ENCODE measurements at regions not wholly inside any gene's neighbourhood (a gene's known extent, or its start where the extent isn't known, plus 50 kb on each side); places are given as distances from the start of the nearest gene placed in this dataset.
A peak's percentile ranks its signal among the peaks of the same experiment; 100 is the strongest.

- DNase-seq (ENCODE audit: low spot score) = no peak
Measured at GRCh38 chr9:16238623-16239138, 631.8 kb downstream of the BNC2 start.

- peak; percentile 18 for DNase-seq (ENCODE audit: low spot score)
Measured at GRCh38 chr9:16241231-16241630, 629.2 kb downstream of the BNC2 start.

- no peak for DNase-seq (ENCODE audit: low spot score)
Measured at GRCh38 chr9:16243798-16244197, 626.7 kb downstream of the BNC2 start.

- DNase-seq (ENCODE audit: low spot score) = peak; percentile 50
Measured at GRCh38 chr9:16245756-16246440, 624.6 kb downstream of the BNC2 start.

- peak; percentile 28 for DNase-seq (ENCODE audit: low spot score)
Measured at GRCh38 chr9:16246785-16247184, 623.7 kb downstream of the BNC2 start.

GRCh38 chr9:16247188-16247875, 623.1 kb downstream of the BNC2 start:
- peak; percentile 76 for DNase-seq (ENCODE audit: low spot score)

- no peak for DNase-seq (ENCODE audit: low spot score)
Measured at GRCh38 chr9:16248822-16249221, 621.6 kb downstream of the BNC2 start.

- no peak for DNase-seq (ENCODE audit: low spot score)
Measured at GRCh38 chr9:16252616-16253015, 617.9 kb downstream of the BNC2 start.

- no peak for DNase-seq (ENCODE audit: low spot score)
Measured at GRCh38 chr9:16254674-16255073, 615.8 kb downstream of the BNC2 start.

GRCh38 chr9:16255217-16255616, 615.3 kb downstream of the BNC2 start:
- no peak for DNase-seq (ENCODE audit: low spot score)

GRCh38 chr9:16257604-16258003, 612.9 kb downstream of the BNC2 start:
- peak; percentile 45 for DNase-seq (ENCODE audit: low spot score)

GRCh38 chr9:16258191-16258590, 612.3 kb downstream of the BNC2 start:
- DNase-seq (ENCODE audit: low spot score) = no peak

- DNase-seq (ENCODE audit: low spot score) = no peak
Measured at GRCh38 chr9:16258708-16259107, 611.8 kb downstream of the BNC2 start.

- no peak for DNase-seq (ENCODE audit: low spot score)
Measured at GRCh38 chr9:16262477-16263261, 607.8 kb downstream of the BNC2 start.

GRCh38 chr9:16265688-16266087, 604.8 kb downstream of the BNC2 start:
- DNase-seq (ENCODE audit: low spot score) = no peak

- DNase-seq (ENCODE audit: low spot score) = no peak
Measured at GRCh38 chr9:16266648-16267276, 603.7 kb downstream of the BNC2 start.

GRCh38 chr9:16267281-16268066, 603.0 kb downstream of the BNC2 start:
- DNase-seq (ENCODE audit: low spot score) = peak; percentile 17

GRCh38 chr9:16268067-16268881, 602.2 kb downstream of the BNC2 start:
- peak; percentile 42 for DNase-seq (ENCODE audit: low spot score)

- no peak for DNase-seq (ENCODE audit: low spot score)
Measured at GRCh38 chr9:16271967-16272366, 598.5 kb downstream of the BNC2 start.

- DNase-seq (ENCODE audit: low spot score) = no peak
Measured at GRCh38 chr9:16272776-16273175, 597.7 kb downstream of the BNC2 start.
